HCT116 (cell line): ENCODE measurements at regions not wholly inside any gene's neighbourhood (a gene's known extent, or its start where the extent isn't known, plus 50 kb on each side); places are given as distances from the start of the nearest gene placed in this dataset.

Experiments used
- ATAC-seq: fragments of 200-7000 bp; cut with Tn5 transposase; 2 replicates; pipeline ENCODE4 v1.9.1; 2020; ENCODE audit warnings: mild to moderate bottlenecking, moderate library complexity
- BruUV-seq: library from RNA; stranded (reverse); fragments of 400-500 nt; replicated peaks from 2 replicates; lab custom pipeline; 2021; lab: Mats Ljungman, UMichigan
- CTCF ChIA-PET: fragments of 300-600 bp; sonication (Branson Sonifier 250); formaldehyde crosslinking; loops from one replicate; lab custom pipeline; 2021; ENCODE audit warnings: antibody characterized with exemption; lab: Charles Lee
- POLR2A ChIA-PET: fragments of 300-600, 350-600 bp; sonication (Branson Sonifier 250); formaldehyde crosslinking; loops from one replicate; lab custom pipeline; 2021; ENCODE audit warnings: antibody characterized with exemption; lab: Charles Lee
- RAD21 ChIA-PET, 2 experiments: fragments of 300-600 bp; sonication (Branson Sonifier 250); formaldehyde crosslinking; loops; one replicate each; lab custom pipeline; 2023; ENCODE audit warnings: low total read pairs in 2 of 2; ENCODE audit not compliant: uncharacterized antibody in 2 of 2, unreplicated experiment in 2 of 2, low non-redundant PET in 1 of 2; lab: Charles Lee
- DNase-seq: peaks from one replicate; pipeline ENCODE4 v3.0.0-alpha.2; 2010; ENCODE audit warnings: low read depth, low spot score
- H2AFZ ChIP-seq: fragments of 200-600 bp; shearing (Covaris generic), sonication (generic); 2 replicates; pipeline ENCODE4 v1.6.1; 2017; ENCODE audit warnings: low read depth, mixed run types, mixed read lengths, antibody characterized with exemption, low read length; ENCODE audit not compliant: poor library complexity, severe bottlenecking
- H3K27ac ChIP-seq: 2 replicates; pipeline ENCODE4 v1.5.1; 2012; ENCODE audit warnings: low read depth, low read length
- H3K27me3 ChIP-seq: fragments of 200-600 bp; sonication (generic); 2 replicates; pipeline ENCODE4 v1.6.1; 2016; ENCODE audit warnings: mixed run types, low read length, mixed read lengths; ENCODE audit not compliant: insufficient read depth
- H3K36me3 ChIP-seq, 2 experiments: fragments of 200-500 bp in 1 of 2; fragments of 200-600 bp in 1 of 2; sonication (Bioruptor generic) in 1 of 2; sonication (generic) in 1 of 2; 2 replicates each; pipeline versions ENCODE4 v1.5.1 to v1.6.1; 2014 to 2016; ENCODE audit warnings: low read length in 2 of 2, inconsistent platforms in 1 of 2, mixed read lengths in 1 of 2, mixed run types in 1 of 2; ENCODE audit not compliant: insufficient read depth in 2 of 2, control insufficient read depth in 1 of 2
- H3K4me1 ChIP-seq, 2 experiments: fragments of 200-600 bp in 1 of 2; sonication (generic) in 1 of 2; 2 replicates each; pipeline versions ENCODE4 v1.5.1 to v1.6.1; 2012 to 2017; ENCODE audit warnings: low read length in 2 of 2, inconsistent platforms in 1 of 2, mild to moderate bottlenecking in 1 of 2, mixed read lengths in 1 of 2, mixed run types in 1 of 2, moderate library complexity in 1 of 2; ENCODE audit not compliant: insufficient read depth in 2 of 2, control insufficient read depth in 1 of 2
- H3K4me2 ChIP-seq: fragments of 200-600 bp; sonication (generic); 2 replicates; pipeline ENCODE4 v1.6.1; 2017; ENCODE audit warnings: mixed run types, low read length, mixed read lengths
- H3K4me3 ChIP-seq, 2 experiments: fragments of 200-600 bp in 1 of 2; sonication (generic) in 1 of 2; replicated peaks in 1 of 2; 2 replicates each; pipeline ENCODE4 v1.5.1; 2011 to 2016; ENCODE audit warnings: low read length in 2 of 2, control low read depth in 1 of 2, low read depth in 1 of 2, mild to moderate bottlenecking in 1 of 2, mixed read lengths in 1 of 2, mixed run types in 1 of 2
- H3K79me2 ChIP-seq: fragments of 200-600 bp; sonication (generic); 2 replicates; pipeline ENCODE4 v1.6.1; 2017; ENCODE audit warnings: mild to moderate bottlenecking, mixed run types, low read length, moderate library complexity, mixed read lengths; ENCODE audit not compliant: insufficient read depth
- H3K9ac ChIP-seq: fragments of 200-600 bp; sonication (generic); 2 replicates; pipeline ENCODE4 v1.6.1; 2016; ENCODE audit warnings: low read length, mixed read lengths
- H3K9me2 ChIP-seq: fragments of 200-600 bp; sonication (generic), shearing (Covaris generic); 2 replicates; pipeline ENCODE4 v1.6.1; 2017; ENCODE audit warnings: mixed run types, mild to moderate bottlenecking, moderate library complexity; ENCODE audit not compliant: insufficient read depth
- H3K9me3 ChIP-seq, 2 experiments: fragments of 200-500 bp in 1 of 2; fragments of 200-600 bp in 1 of 2; sonication (Bioruptor generic) in 1 of 2; sonication (generic) in 1 of 2; 2 replicates each; pipeline ENCODE4 v1.6.1; 2014 to 2017; ENCODE audit warnings: low read length in 2 of 2, mixed read lengths in 2 of 2, inconsistent platforms in 1 of 2, low read depth in 1 of 2, mild to moderate bottlenecking in 1 of 2, mixed run types in 1 of 2, moderate library complexity in 1 of 2; ENCODE audit not compliant: control insufficient read depth in 1 of 2, insufficient read depth in 1 of 2
- H4K20me1 ChIP-seq: fragments of 200-600 bp; sonication (generic), shearing (Covaris generic); 2 replicates; pipeline ENCODE4 v1.6.1; 2017; ENCODE audit warnings: mixed run types, mild to moderate bottlenecking, moderate library complexity; ENCODE audit not compliant: insufficient read depth
- CEBPB ChIP-seq: IDR thresholded peaks from 2 replicates; pipeline ENCODE4 v1.6.1; 2012; ENCODE audit warnings: low read depth
- EGR1 ChIP-seq: IDR thresholded peaks from 2 replicates; pipeline ENCODE4 v1.6.1; 2012; ENCODE audit warnings: low read depth
- ELF1 ChIP-seq: IDR thresholded peaks from 2 replicates; pipeline ENCODE4 v1.6.1; 2012; ENCODE audit warnings: low read depth, borderline replicate concordance
- FOSL1 ChIP-seq: IDR thresholded peaks from 2 replicates; pipeline ENCODE4 v1.6.1; 2012; ENCODE audit warnings: low read depth
- POLR2A ChIP-seq: IDR thresholded peaks from 2 replicates; pipeline ENCODE4 v1.7.0; 2011; ENCODE audit warnings: borderline replicate concordance; ENCODE audit not compliant: insufficient read depth, insufficient read length; ENCODE audit errors: extremely low read depth
- RAD21 ChIP-seq: IDR thresholded peaks from 2 replicates; pipeline ENCODE4 v1.6.1; 2012; ENCODE audit warnings: low read depth, mild to moderate bottlenecking
- REST ChIP-seq: IDR thresholded peaks from 2 replicates; pipeline ENCODE4 v1.6.1; 2012; ENCODE audit warnings: low read depth
- SP1 ChIP-seq: IDR thresholded peaks from 2 replicates; pipeline ENCODE4 v1.6.1; 2012; ENCODE audit warnings: low read depth
- SRF ChIP-seq: IDR thresholded peaks from 2 replicates; pipeline ENCODE4 v1.6.1; 2012; ENCODE audit warnings: low read depth
- TCF7L2 ChIP-seq: IDR thresholded peaks from 2 replicates; pipeline ENCODE4 v1.7.0; 2011; ENCODE audit warnings: borderline replicate concordance, inconsistent platforms; ENCODE audit not compliant: insufficient read depth, insufficient read length; ENCODE audit errors: extremely low read depth
- YY1 ChIP-seq: IDR thresholded peaks from 2 replicates; pipeline ENCODE4 v1.6.1; 2011; ENCODE audit warnings: low read length, low read depth, moderate library complexity, mild to moderate bottlenecking; ENCODE audit not compliant: insufficient replicate concordance; ENCODE audit errors: extremely low read depth
- ZFX ChIP-seq: fragments of 450-650 bp; IDR thresholded peaks from 2 replicates; pipeline ENCODE4 v1.6.1; 2017
- ZNF274 ChIP-seq: fragments of 200-500 bp; sonication (Bioruptor generic); IDR thresholded peaks from 2 replicates; pipeline ENCODE4 v1.6.1; 2014; ENCODE audit warnings: mild to moderate bottlenecking, low read depth, low read length, inconsistent platforms
- intact Hi-C: fragments of 100-400 bp; cut with micrococcal nuclease; formaldehyde crosslinking; loops from 2 replicates; pipeline ENCODE4 v1.10.0; 2022
- TF ChIP-seq, protein P1 (sequence below), 3 experiments: fragments of 200-600 bp in 1 of 3; sonication (generic) in 1 of 3; IDR thresholded peaks in 2 of 3; conservative IDR thresholded peaks in 1 of 3; 2 replicates each; pipeline ENCODE4 v1.5.1; 2012 to 2017; ENCODE audit warnings: low read depth in 2 of 3, low read length in 2 of 3, antibody characterized with exemption in 1 of 3, borderline replicate concordance in 1 of 3, control low read depth in 1 of 3, mild to moderate bottlenecking in 1 of 3, mixed read lengths in 1 of 3, mixed run types in 1 of 3, moderate library complexity in 1 of 3; ENCODE audit not compliant: insufficient read depth in 1 of 3

- Histone ChIP-seq H3K4me1 (no peaks in the 10 kb centered on the region), H3K9me2 (no peaks in the 10 kb centered on the region), H3K9ac (no peak overlapping the region), H3K4me2 (no peak overlapping the region), H3K27ac (no peak overlapping the region), H3K9me3 (no peaks in the 10 kb centered on the region), H3K4me3 (no peak overlapping the region), H3K27me3 (no peaks in the 10 kb centered on the region), H2AFZ (no peak overlapping the region), H3K79me2 (no peaks in the 10 kb centered on the region), H4K20me1 (no peaks in the 10 kb centered on the region), H3K36me3 (no peaks in the 10 kb centered on the region)
- no TSS peak for BruUV-seq
- RAD21 ChIA-PET: no interaction called here
- ATAC-seq (no peak), DNase-seq (no peak)
- intact Hi-C loops: no loop called here
- CTCF ChIA-PET: no interaction called here
- TF ChIP-seq ELF1 (no peak), EGR1 (no peak), ZFX (no peak)
- POLR2A ChIA-PET: no interaction called here
Observed at GRCh38 chr4:111535792-111536191, 609.5 kb upstream of the FAM241A start.

DNA sequence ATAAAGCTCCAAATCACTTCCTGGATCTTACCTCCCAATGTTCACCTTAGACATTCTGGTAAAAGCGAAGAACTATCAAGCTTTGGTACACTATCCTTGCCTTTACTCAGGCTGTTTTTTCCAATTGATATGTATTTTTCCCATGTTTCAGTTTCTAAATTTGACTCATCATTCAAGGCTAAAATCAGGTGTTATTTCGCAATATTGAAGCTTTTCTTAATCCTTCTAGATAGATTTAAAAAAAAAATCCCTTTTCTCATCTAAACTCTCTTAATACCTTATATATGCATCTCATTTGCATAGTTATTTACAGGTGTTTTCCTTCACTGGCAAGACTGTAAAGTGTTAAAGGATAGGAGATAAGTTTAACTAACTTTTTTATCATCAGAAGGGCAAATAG lies 608.1 kb upstream of the FAM241A start:
- H3K9ac ChIP-seq: no peak overlapping the region
- BruUV-seq: no TSS peak
- H3K9me2 ChIP-seq: no peaks in the 10 kb centered on the region
- H3K27ac ChIP-seq: no peak overlapping the region
- no peak for ATAC-seq
- H3K4me1 ChIP-seq: no peaks in the 10 kb centered on the region
- POLR2A ChIA-PET: no interaction called here
- no peak overlapping the region for H3K4me2 ChIP-seq
- no peaks in the 10 kb centered on the region for H3K36me3 ChIP-seq
- no peaks in the 10 kb centered on the region for H4K20me1 ChIP-seq
- CTCF ChIA-PET: no interaction called here
- no peaks in the 10 kb centered on the region for H3K9me3 ChIP-seq
- H3K79me2 ChIP-seq: no peaks in the 10 kb centered on the region
- RAD21 ChIA-PET: no interaction called here
- no peak for DNase-seq
- intact Hi-C loops: no loop called here
- H2AFZ ChIP-seq: no peak overlapping the region
- no peaks in the 10 kb centered on the region for H3K27me3 ChIP-seq
- no peak overlapping the region for H3K4me3 ChIP-seq
- TF ChIP-seq REST (no peak), TCF7L2 (no peak), ZFX (no peak), POLR2A (no peak), EGR1 (no peak), YY1 (no peak), FOSL1 (no peak), CEBPB (no peak), ZNF274 (no peak), SP1 (no peak), ELF1 (no peak), SRF (no peak), RAD21 (no peak)
- TF ChIP-seq, protein P1, sequence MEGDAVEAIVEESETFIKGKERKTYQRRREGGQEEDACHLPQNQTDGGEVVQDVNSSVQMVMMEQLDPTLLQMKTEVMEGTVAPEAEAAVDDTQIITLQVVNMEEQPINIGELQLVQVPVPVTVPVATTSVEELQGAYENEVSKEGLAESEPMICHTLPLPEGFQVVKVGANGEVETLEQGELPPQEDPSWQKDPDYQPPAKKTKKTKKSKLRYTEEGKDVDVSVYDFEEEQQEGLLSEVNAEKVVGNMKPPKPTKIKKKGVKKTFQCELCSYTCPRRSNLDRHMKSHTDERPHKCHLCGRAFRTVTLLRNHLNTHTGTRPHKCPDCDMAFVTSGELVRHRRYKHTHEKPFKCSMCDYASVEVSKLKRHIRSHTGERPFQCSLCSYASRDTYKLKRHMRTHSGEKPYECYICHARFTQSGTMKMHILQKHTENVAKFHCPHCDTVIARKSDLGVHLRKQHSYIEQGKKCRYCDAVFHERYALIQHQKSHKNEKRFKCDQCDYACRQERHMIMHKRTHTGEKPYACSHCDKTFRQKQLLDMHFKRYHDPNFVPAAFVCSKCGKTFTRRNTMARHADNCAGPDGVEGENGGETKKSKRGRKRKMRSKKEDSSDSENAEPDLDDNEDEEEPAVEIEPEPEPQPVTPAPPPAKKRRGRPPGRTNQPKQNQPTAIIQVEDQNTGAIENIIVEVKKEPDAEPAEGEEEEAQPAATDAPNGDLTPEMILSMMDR (IDR thresholded peaks at IDR 0.05 in 2 of 3, conservative IDR thresholded peaks at IDR 0.05 in 1 of 3; ENCODE audit: borderline replicate concordance in 1 of 3, insufficient read depth in 1 of 3, low read depth in 2 of 3, low read length in 2 of 3): no peak
